ENCODE measurements at regions not wholly inside any gene's neighbourhood (a gene's known extent, or its start where the extent isn't known, plus 50 kb on each side); places are given as distances from the start of the nearest gene placed in this dataset.

DNA sequence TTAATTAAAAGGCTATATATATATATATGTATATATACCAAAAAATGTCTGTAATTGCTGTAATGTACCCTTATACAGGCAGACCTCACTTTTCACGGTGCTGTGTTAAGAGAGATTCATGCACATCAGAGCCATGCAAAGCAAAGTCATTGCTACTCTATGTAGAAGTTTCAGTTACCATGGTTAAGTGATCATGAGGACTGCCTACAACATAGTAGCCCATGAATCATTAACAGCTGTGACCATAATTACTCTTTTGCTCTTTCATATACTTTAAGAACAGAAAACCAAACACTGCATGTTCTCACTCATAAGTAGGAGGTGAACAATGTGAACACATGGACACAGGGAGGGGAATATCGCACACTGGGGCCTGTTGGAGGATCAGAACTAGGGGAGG lies 225.3 kb upstream of the EPHA3 start:
- TF ChIP-seq, protein P1, sequence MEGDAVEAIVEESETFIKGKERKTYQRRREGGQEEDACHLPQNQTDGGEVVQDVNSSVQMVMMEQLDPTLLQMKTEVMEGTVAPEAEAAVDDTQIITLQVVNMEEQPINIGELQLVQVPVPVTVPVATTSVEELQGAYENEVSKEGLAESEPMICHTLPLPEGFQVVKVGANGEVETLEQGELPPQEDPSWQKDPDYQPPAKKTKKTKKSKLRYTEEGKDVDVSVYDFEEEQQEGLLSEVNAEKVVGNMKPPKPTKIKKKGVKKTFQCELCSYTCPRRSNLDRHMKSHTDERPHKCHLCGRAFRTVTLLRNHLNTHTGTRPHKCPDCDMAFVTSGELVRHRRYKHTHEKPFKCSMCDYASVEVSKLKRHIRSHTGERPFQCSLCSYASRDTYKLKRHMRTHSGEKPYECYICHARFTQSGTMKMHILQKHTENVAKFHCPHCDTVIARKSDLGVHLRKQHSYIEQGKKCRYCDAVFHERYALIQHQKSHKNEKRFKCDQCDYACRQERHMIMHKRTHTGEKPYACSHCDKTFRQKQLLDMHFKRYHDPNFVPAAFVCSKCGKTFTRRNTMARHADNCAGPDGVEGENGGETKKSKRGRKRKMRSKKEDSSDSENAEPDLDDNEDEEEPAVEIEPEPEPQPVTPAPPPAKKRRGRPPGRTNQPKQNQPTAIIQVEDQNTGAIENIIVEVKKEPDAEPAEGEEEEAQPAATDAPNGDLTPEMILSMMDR (IDR thresholded peaks at IDR 0.05; ENCODE audit: low read depth, low read length), result no peak
- no peak for TF ChIP-seq EZH2phosphoT487 (IDR thresholded peaks at IDR 0.05; ENCODE audit: low read depth)

Measured in OCI-LY3 (cell line).